Lower leg skin (tissue), 4 donors: ENCODE measurements at regions not wholly inside any gene's neighbourhood (a gene's known extent, or its start where the extent isn't known, plus 50 kb on each side); places are given as distances from the start of the nearest gene placed in this dataset.

Source experiments
- DNase-seq, 2 donors: peaks; one replicate each; pipeline ENCODE4 v3.0.0-alpha.2; 2019; ENCODE audit warnings: low spot score in 2 of 2
- H3K4me3 ChIP-seq: fragments of 200-600 bp; sonication (generic); 2 replicates; pipeline ENCODE4 v1.5.1; 2017; ENCODE audit warnings: mild to moderate bottlenecking, low read depth; ENCODE audit not compliant: poor library complexity, severe bottlenecking
- POLR2A ChIP-seq, 2 donors: fragments of 450-650 bp; IDR thresholded peaks; one replicate each; pipeline ENCODE4 v1.6.1; 2016 to 2017; ENCODE audit warnings: antibody characterized with exemption in 2 of 2, mild to moderate bottlenecking in 1 of 2, moderate library complexity in 1 of 2
- WGBS, 2 donors: methylation state at CpG; one replicate each; pipeline ENCODE4 v1.1.5; 2018; 5-methylcytosine and 5-hydroxymethylcytosine counted together
- intact Hi-C: fragments of 100-400 bp; cut with DNase I; formaldehyde crosslinking; loops from one replicate; pipeline ENCODE4 v1.15.0; 2023; ENCODE audit warnings: low total_unique reads
- TF ChIP-seq, protein P1 (sequence below), 3 donors: fragments of 450-650 bp; IDR thresholded peaks; one replicate each; pipeline ENCODE4 v1.5.1; 2016; ENCODE audit warnings: antibody characterized with exemption in 3 of 3, mild to moderate bottlenecking in 3 of 3, moderate library complexity in 2 of 3

DNA sequence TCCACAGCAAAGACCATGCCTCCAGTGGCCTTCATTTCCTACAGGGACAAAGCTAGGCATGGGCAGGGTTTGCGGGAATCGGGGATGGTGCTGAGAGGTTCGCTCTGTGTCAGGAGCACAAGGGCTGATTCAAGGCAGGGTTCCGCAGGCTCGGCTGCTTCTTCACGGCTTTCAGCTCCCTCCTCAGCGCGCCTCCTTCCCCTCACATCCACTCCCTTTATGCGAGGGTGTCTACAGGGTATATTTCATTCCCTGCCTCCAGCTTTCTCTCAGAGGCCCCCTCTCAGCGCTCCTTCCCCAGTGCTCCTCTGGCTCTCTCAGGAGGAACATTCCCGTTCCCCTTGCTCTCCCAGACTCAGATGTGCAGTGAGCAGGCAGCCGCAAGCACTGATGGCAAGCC lies 78.7 kb upstream of the ASB18 start:
- intact Hi-C loops = no loop called here
- no peak overlapping the region for H3K4me3 ChIP-seq
- DNase-seq = peak in 1 of 2 donors; percentile 75
- no peak for TF ChIP-seq POLR2A (IDR thresholded peaks at IDR 0.05)
- TF ChIP-seq, protein P1, sequence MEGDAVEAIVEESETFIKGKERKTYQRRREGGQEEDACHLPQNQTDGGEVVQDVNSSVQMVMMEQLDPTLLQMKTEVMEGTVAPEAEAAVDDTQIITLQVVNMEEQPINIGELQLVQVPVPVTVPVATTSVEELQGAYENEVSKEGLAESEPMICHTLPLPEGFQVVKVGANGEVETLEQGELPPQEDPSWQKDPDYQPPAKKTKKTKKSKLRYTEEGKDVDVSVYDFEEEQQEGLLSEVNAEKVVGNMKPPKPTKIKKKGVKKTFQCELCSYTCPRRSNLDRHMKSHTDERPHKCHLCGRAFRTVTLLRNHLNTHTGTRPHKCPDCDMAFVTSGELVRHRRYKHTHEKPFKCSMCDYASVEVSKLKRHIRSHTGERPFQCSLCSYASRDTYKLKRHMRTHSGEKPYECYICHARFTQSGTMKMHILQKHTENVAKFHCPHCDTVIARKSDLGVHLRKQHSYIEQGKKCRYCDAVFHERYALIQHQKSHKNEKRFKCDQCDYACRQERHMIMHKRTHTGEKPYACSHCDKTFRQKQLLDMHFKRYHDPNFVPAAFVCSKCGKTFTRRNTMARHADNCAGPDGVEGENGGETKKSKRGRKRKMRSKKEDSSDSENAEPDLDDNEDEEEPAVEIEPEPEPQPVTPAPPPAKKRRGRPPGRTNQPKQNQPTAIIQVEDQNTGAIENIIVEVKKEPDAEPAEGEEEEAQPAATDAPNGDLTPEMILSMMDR (IDR thresholded peaks at IDR 0.05) = no peak
- 92% methylated on average over 12 of the region's 12 CpGs for WGBS, 2 donors

DNA sequence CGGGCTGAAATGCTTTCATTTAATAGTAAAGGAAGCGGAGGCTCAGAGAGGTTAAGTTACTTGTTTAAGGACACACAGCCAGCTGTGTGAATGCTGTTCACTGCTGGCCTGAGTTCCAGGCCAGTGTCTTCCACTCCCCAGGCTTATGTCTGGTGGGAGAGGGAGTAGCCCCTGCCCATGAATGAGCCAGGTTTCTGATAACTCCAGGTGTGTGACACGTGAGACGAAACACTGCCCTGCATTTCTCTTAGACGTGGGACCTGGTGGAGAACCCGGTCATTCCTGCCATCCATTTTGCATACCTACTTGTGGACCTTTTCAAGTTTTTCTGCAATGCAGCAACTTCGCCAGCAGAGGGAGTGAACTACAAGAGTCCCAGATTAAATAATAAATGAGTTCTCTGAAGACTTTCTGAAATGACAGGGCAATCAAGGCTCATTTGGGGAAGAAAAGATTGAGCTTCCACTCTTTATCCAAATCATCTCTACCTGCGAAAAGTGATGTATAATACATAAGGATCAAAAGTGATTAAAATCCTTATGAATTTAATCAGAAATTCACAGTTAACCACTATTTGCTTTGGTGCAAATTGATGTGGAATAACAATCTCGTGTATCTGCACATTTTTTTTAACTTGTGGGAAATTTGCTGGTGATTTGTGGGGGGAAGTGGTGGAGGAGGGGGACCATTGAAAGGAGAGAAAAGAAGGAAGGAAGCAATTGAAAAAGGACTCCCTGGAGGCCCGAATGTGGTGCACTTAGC lies 79.4 kb upstream of the ASB18 start:
- no peak overlapping the region for H3K4me3 ChIP-seq
- intact Hi-C loops = no loop called here
- 36 to 42% methylated on average over 10 of the region's 10 CpGs for WGBS, 2 donors
- peak; percentile 44 to 85 for DNase-seq
- TF ChIP-seq POLR2A (IDR thresholded peaks at IDR 0.05) = no peak
- TF ChIP-seq, protein P1 (IDR thresholded peaks at IDR 0.05) = no peak

GRCh38 chr2:236344446-236344845 lies 80.2 kb upstream of the ASB18 start:
- H3K4me3 ChIP-seq = no peak overlapping the region
- DNase-seq = no peak
- TF ChIP-seq, protein P1 (IDR thresholded peaks at IDR 0.05) = no peak
- no peak for TF ChIP-seq POLR2A (IDR thresholded peaks at IDR 0.05)
- WGBS, 2 donors = 83 to 84% methylated on average over 7 of the region's 7 CpGs
- intact Hi-C loops = no loop called here

DNA sequence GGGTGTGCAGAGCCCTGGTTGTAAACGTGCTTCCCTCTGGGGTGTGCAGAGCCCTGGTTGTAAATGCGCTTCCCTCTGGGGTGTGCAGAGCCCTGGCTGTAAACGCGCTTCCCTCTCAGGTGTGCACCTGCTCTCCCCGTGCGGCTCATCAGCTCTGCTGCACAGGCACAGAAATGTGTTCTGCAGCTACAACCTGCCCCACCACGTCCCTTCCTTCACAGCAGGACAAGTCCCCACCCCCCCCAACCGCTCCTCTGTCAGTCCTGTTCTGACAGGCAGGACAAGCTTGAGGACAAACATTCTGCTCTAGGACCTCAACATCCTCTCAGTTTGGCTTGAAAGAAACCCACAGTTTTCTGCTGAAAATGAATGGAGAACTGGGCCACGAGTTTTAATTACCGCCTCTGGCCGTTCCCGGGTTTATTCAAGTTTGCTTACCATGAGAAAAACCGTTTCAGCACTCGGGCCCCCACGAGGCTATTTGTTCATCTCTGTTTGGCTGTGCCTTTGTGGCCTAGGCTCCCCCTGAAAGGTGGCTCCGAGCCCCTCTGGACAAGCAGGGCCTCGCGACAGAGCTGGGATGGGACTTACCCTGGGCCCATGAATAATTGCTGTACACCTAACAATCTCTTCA lies 81.0 kb upstream of the ASB18 start:
- TF ChIP-seq, protein P1 (IDR thresholded peaks at IDR 0.05) = no peak
- no peak for TF ChIP-seq POLR2A (IDR thresholded peaks at IDR 0.05)
- no peak overlapping the region for H3K4me3 ChIP-seq
- DNase-seq = peak in 1 of 2 donors; percentile 77
- WGBS, 2 donors = 73 to 75% methylated on average over 18 of the region's 18 CpGs
- intact Hi-C loops = no loop called here

DNA sequence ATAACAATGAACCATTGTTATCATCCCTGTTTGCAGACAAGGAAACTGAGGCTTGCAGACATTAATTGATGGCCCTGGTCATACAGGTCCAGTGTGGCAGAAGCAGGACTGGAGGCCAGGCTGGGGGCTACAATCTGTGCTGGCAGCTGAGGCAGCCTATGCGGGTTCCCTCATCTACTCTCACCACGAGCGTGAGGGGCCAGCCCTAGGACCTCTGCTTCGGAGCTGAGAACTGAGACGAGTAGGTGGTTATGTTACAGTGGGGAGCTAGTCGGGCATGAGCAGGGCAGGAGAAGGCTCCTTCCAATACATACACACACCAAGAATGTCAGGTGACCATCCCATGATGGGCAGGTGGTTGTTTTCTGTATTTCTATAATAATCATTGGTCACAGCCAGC lies 82.2 kb upstream of the ASB18 start:
- peak in 1 of 2 donors; percentile 37 for DNase-seq
- no peak for TF ChIP-seq POLR2A (IDR thresholded peaks at IDR 0.05)
- TF ChIP-seq, protein P1 (IDR thresholded peaks at IDR 0.05) = no peak
- WGBS, 2 donors = 94 to 97% methylated on average over 6 of the region's 6 CpGs
- no peak overlapping the region for H3K4me3 ChIP-seq
- intact Hi-C loops = no loop called here
